Loucy (cell line): ENCODE measurements at regions not wholly inside any gene's neighbourhood (a gene's known extent, or its start where the extent isn't known, plus 50 kb on each side); places are given as distances from the start of the nearest gene placed in this dataset.

Source experiments
- EZH2phosphoT487 ChIP-seq: fragments of 200-600 bp; IDR thresholded peaks from 2 replicates; pipeline ENCODE4 v1.6.1; 2018; ENCODE audit warnings: antibody characterized with exemption, mild to moderate bottlenecking, moderate library complexity, borderline replicate concordance
- TF ChIP-seq, protein P1 (sequence below): fragments of 200-600 bp; sonication (generic); conservative IDR thresholded peaks from 2 replicates; pipeline ENCODE4 v1.5.1; 2014; ENCODE audit warnings: mild to moderate bottlenecking, antibody characterized with exemption, low read length

DNA sequence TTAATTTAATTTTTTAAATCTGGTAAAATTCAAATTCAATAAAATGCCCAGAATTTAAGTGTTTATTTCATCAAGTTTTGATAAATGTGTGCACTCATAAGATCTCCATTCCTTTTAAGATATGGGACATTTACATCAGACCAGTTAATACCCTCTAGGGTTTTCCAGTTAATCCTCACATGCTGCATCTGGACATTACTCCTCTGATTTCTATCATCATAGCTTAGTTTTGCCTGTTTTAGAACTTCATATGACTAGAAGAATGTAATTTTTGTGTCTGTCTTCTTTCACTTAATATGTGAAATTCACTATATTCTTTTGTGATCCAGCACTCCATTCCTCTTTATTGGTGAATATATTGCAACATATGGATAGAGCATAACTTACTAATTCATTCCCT lies 727.7 kb upstream of the FAM241A start:
- TF ChIP-seq, protein P1, sequence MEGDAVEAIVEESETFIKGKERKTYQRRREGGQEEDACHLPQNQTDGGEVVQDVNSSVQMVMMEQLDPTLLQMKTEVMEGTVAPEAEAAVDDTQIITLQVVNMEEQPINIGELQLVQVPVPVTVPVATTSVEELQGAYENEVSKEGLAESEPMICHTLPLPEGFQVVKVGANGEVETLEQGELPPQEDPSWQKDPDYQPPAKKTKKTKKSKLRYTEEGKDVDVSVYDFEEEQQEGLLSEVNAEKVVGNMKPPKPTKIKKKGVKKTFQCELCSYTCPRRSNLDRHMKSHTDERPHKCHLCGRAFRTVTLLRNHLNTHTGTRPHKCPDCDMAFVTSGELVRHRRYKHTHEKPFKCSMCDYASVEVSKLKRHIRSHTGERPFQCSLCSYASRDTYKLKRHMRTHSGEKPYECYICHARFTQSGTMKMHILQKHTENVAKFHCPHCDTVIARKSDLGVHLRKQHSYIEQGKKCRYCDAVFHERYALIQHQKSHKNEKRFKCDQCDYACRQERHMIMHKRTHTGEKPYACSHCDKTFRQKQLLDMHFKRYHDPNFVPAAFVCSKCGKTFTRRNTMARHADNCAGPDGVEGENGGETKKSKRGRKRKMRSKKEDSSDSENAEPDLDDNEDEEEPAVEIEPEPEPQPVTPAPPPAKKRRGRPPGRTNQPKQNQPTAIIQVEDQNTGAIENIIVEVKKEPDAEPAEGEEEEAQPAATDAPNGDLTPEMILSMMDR: no peak
- TF ChIP-seq EZH2phosphoT487: no peak
